Embryonic facial prominence (tissue), 1 donor: ENCODE measurements at regions not wholly inside any gene's neighbourhood (a gene's known extent, or its start where the extent isn't known, plus 50 kb on each side); places are given as distances from the start of the nearest gene placed in this dataset.
A peak's percentile ranks its signal among the peaks of the same experiment; 100 is the strongest.

ENCODE experiments used
- DNase-seq: peaks from one replicate; pipeline ENCODE4 v3.0.0-alpha.2; 2016; ENCODE audit errors: extremely low spot score

GRCh38 chr7:47724335-47724982 lies 142.5 kb upstream of the TNS3 start:
- DNase-seq: peak; percentile 37

GRCh38 chr7:47722126-47722525 lies 140.2 kb upstream of the TNS3 start:
- DNase-seq: no peak

- DNase-seq: no peak
These were observed 139.8 kb upstream of the TNS3 start for GRCh38 chr7:47721670-47722069.

- no peak for DNase-seq
These were observed 139.0 kb upstream of the TNS3 start for GRCh38 chr7:47720907-47721244.

GRCh38 chr7:47720141-47720906 lies 138.4 kb upstream of the TNS3 start:
- no peak for DNase-seq

- DNase-seq: no peak
These were observed 137.8 kb upstream of the TNS3 start for GRCh38 chr7:47719675-47720074.

- no peak for DNase-seq
These were observed 133.7 kb upstream of the TNS3 start for GRCh38 chr7:47715631-47716068.

- DNase-seq: no peak
These were observed 133.0 kb upstream of the TNS3 start for GRCh38 chr7:47714669-47715607.

GRCh38 chr7:47713595-47713994 lies 131.7 kb upstream of the TNS3 start:
- DNase-seq: no peak

GRCh38 chr7:47712416-47712815 lies 130.5 kb upstream of the TNS3 start:
- no peak for DNase-seq

GRCh38 chr7:47711776-47712175 lies 129.9 kb upstream of the TNS3 start:
- DNase-seq: no peak

GRCh38 chr7:47710201-47710935 lies 128.5 kb upstream of the TNS3 start:
- no peak for DNase-seq

- DNase-seq: no peak
These were observed 127.5 kb upstream of the TNS3 start for GRCh38 chr7:47709451-47709850.

GRCh38 chr7:47709051-47709450 lies 127.1 kb upstream of the TNS3 start:
- no peak for DNase-seq

- DNase-seq: no peak
These were observed 125.7 kb upstream of the TNS3 start for GRCh38 chr7:47707583-47707982.

GRCh38 chr7:47704936-47705335 lies 123.0 kb upstream of the TNS3 start:
- DNase-seq: no peak

GRCh38 chr7:47702080-47702479 lies 120.2 kb upstream of the TNS3 start:
- DNase-seq: no peak

- no peak for DNase-seq
These were observed 116.5 kb upstream of the TNS3 start for GRCh38 chr7:47698386-47698785.

- DNase-seq: no peak
These were observed 115.6 kb upstream of the TNS3 start for GRCh38 chr7:47697543-47697942.

- no peak for DNase-seq
These were observed 114.3 kb upstream of the TNS3 start for GRCh38 chr7:47696152-47696710.

GRCh38 chr7:47693216-47693615 lies 111.3 kb upstream of the TNS3 start:
- no peak for DNase-seq
